GM19455 (cell line): ENCODE measurements at regions not wholly inside any gene's neighbourhood (a gene's known extent, or its start where the extent isn't known, plus 50 kb on each side); places are given as distances from the start of the nearest gene placed in this dataset.
"Not testable (repeated sequence)": the region's sequence is repeated elsewhere in the genome, so short reads cannot be mapped to it uniquely, and the experiment has no call there.

ENCODE experiments used
- ATAC-seq: cut with Tn5 transposase; IDR thresholded peaks from one replicate; pipeline ENCODE4 v1.9.1; 2021; ENCODE audit not compliant: unreplicated experiment

- ATAC-seq = no peak
Observed at GRCh38 chr3:11739706-11740105, 96.0 kb upstream of the VGLL4 start.

GRCh38 chr3:11739123-11739522 is 95.4 kb upstream of the VGLL4 start:
- ATAC-seq = no peak

GRCh38 chr3:11737742-11738141 is 94.0 kb upstream of the VGLL4 start:
- no peak for ATAC-seq

GRCh38 chr3:11736136-11736833 is 92.6 kb upstream of the VGLL4 start:
- no peak for ATAC-seq

- no peak for ATAC-seq
Observed at GRCh38 chr3:11735638-11736037, 91.9 kb upstream of the VGLL4 start.

GRCh38 chr3:11735111-11735510 is 91.4 kb upstream of the VGLL4 start:
- not testable (repeated sequence) for ATAC-seq

- no peak for ATAC-seq
Observed at GRCh38 chr3:11733914-11734313, 90.2 kb upstream of the VGLL4 start.

- no peak for ATAC-seq
Observed at GRCh38 chr3:11727207-11727606, 83.5 kb upstream of the VGLL4 start.

GRCh38 chr3:11726146-11726545 is 82.4 kb upstream of the VGLL4 start:
- ATAC-seq = no peak

- ATAC-seq = not testable (repeated sequence)
Observed at GRCh38 chr3:11725340-11725641, 81.6 kb upstream of the VGLL4 start.

- no peak for ATAC-seq
Observed at GRCh38 chr3:11724615-11725339, 81.1 kb upstream of the VGLL4 start.

- no peak for ATAC-seq
Observed at GRCh38 chr3:11721479-11721878, 77.8 kb upstream of the VGLL4 start.

- ATAC-seq = no peak
Observed at GRCh38 chr3:11720917-11721411, 77.2 kb upstream of the VGLL4 start.

- ATAC-seq = peak; percentile 42
Observed at GRCh38 chr3:11720304-11720898, 76.7 kb upstream of the VGLL4 start.

- peak; percentile 80 for ATAC-seq
Observed at GRCh38 chr3:11719406-11720303, 75.9 kb upstream of the VGLL4 start.

- peak; percentile 19 for ATAC-seq
Observed at GRCh38 chr3:11718637-11719405, 75.1 kb upstream of the VGLL4 start.

- ATAC-seq = no peak
Observed at GRCh38 chr3:11717768-11718636, 74.3 kb upstream of the VGLL4 start.

GRCh38 chr3:11717301-11717700 is 73.6 kb upstream of the VGLL4 start:
- ATAC-seq = no peak

- no peak for ATAC-seq
Observed at GRCh38 chr3:11716573-11717290, 73.0 kb upstream of the VGLL4 start.
